ENCODE measurements at regions not wholly inside any gene's neighbourhood (a gene's known extent, or its start where the extent isn't known, plus 50 kb on each side); places are given as distances from the start of the nearest gene placed in this dataset.

GRCh38 chr13:109380457-109380856, 405.9 kb downstream of the IRS2 start:
- TF ChIP-seq, protein P1, sequence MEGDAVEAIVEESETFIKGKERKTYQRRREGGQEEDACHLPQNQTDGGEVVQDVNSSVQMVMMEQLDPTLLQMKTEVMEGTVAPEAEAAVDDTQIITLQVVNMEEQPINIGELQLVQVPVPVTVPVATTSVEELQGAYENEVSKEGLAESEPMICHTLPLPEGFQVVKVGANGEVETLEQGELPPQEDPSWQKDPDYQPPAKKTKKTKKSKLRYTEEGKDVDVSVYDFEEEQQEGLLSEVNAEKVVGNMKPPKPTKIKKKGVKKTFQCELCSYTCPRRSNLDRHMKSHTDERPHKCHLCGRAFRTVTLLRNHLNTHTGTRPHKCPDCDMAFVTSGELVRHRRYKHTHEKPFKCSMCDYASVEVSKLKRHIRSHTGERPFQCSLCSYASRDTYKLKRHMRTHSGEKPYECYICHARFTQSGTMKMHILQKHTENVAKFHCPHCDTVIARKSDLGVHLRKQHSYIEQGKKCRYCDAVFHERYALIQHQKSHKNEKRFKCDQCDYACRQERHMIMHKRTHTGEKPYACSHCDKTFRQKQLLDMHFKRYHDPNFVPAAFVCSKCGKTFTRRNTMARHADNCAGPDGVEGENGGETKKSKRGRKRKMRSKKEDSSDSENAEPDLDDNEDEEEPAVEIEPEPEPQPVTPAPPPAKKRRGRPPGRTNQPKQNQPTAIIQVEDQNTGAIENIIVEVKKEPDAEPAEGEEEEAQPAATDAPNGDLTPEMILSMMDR (IDR thresholded peaks at IDR 0.05) = no peak
- no peak for TF ChIP-seq POLR2A (IDR thresholded peaks at IDR 0.05)
